Osteoblast (primary cell): ENCODE measurements at regions not wholly inside any gene's neighbourhood (a gene's known extent, or its start where the extent isn't known, plus 50 kb on each side); places are given as distances from the start of the nearest gene placed in this dataset.

Experiments
- DNase-seq: peaks from one replicate; pipeline ENCODE4 v3.0.0; 2011; ENCODE audit warnings: low spot score, mixed read lengths; ENCODE audit not compliant: insufficient read length; ENCODE audit errors: missing footprints
- H2AFZ ChIP-seq: 2 replicates; pipeline ENCODE4 v1.6.0; 2011; ENCODE audit warnings: mild to moderate bottlenecking, low read length
- H3K27ac ChIP-seq: 2 replicates; pipeline ENCODE4 v1.5.1; 2011; ENCODE audit warnings: mild to moderate bottlenecking, low read depth, low read length, moderate library complexity
- H3K27me3 ChIP-seq: 2 replicates; pipeline ENCODE4 v1.6.0; 2012; ENCODE audit warnings: mild to moderate bottlenecking, control low read depth, inconsistent platforms, low read length, moderate library complexity; ENCODE audit not compliant: insufficient read depth
- H3K36me3 ChIP-seq: 2 replicates; pipeline ENCODE4 v1.5.1; 2011; ENCODE audit warnings: mild to moderate bottlenecking, low read length, control low read depth, moderate library complexity; ENCODE audit not compliant: insufficient read depth
- H3K4me1 ChIP-seq: 2 replicates; pipeline ENCODE4 v1.5.1; 2011; ENCODE audit warnings: mild to moderate bottlenecking, low read length, control low read depth, moderate library complexity; ENCODE audit not compliant: insufficient read depth
- H3K4me2 ChIP-seq: 2 replicates; pipeline ENCODE4 v1.6.0; 2011; ENCODE audit warnings: mild to moderate bottlenecking, low read length; ENCODE audit not compliant: insufficient read depth
- H3K4me3 ChIP-seq: fragments of 200-600 bp; sonication (generic); 3 replicates; pipeline ENCODE4 v1.5.1; 2012; ENCODE audit warnings: mild to moderate bottlenecking, low read length, inconsistent platforms; ENCODE audit not compliant: insufficient read depth
- H3K79me2 ChIP-seq: 2 replicates; pipeline ENCODE4 v1.6.0; 2012; ENCODE audit warnings: mild to moderate bottlenecking, low read length, control low read depth, inconsistent platforms; ENCODE audit not compliant: insufficient read depth
- H3K9me3 ChIP-seq: 2 replicates; pipeline ENCODE4 v1.5.1; 2011; ENCODE audit warnings: low read depth, low read length, control low read depth
- H4K20me1 ChIP-seq: 2 replicates; pipeline ENCODE4 v1.6.0; 2012; ENCODE audit warnings: mild to moderate bottlenecking, low read length, control low read depth; ENCODE audit not compliant: insufficient read depth
- CTCF ChIP-seq: IDR thresholded peaks from 2 replicates; pipeline ENCODE4 v1.5.1; 2011; ENCODE audit warnings: mild to moderate bottlenecking, low read depth, low read length, moderate library complexity; ENCODE audit errors: extremely low read depth

GRCh38 chr14:80105488-80105994 lies 105.8 kb downstream of the DIO2 start:
- Histone ChIP-seq H3K27ac (no peak overlapping the region), H4K20me1 (no peaks in the 10 kb centered on the region), H3K4me1 (no peaks in the 10 kb centered on the region), H3K27me3 (no peaks in the 10 kb centered on the region), H3K36me3 (no peaks in the 10 kb centered on the region), H3K4me2 (no peak overlapping the region), H2AFZ (no peak overlapping the region), H3K9me3 (no peaks in the 10 kb centered on the region), H3K4me3 (no peak overlapping the region), H3K79me2 (no peaks in the 10 kb centered on the region)
- TF ChIP-seq CTCF = no peak
- no peak for DNase-seq

- Histone ChIP-seq H3K4me1 (no peaks in the 10 kb centered on the region), H3K36me3 (no peaks in the 10 kb centered on the region), H3K27me3 (no peaks in the 10 kb centered on the region), H3K79me2 (no peaks in the 10 kb centered on the region), H3K4me2 (no peak overlapping the region), H4K20me1 (no peaks in the 10 kb centered on the region), H3K9me3 (no peaks in the 10 kb centered on the region), H2AFZ (no peak overlapping the region), H3K4me3 (no peak overlapping the region), H3K27ac (no peak overlapping the region)
- DNase-seq = no peak
- TF ChIP-seq CTCF = no peak
These were observed 109.5 kb downstream of the DIO2 start for GRCh38 chr14:80101835-80102234.

- Histone ChIP-seq H4K20me1 (no peaks in the 10 kb centered on the region), H3K4me1 (no peaks in the 10 kb centered on the region), H2AFZ (no peak overlapping the region), H3K79me2 (no peaks in the 10 kb centered on the region), H3K9me3 (no peaks in the 10 kb centered on the region), H3K4me3 (no peak overlapping the region), H3K27me3 (no peaks in the 10 kb centered on the region), H3K4me2 (no peak overlapping the region), H3K36me3 (no peaks in the 10 kb centered on the region), H3K27ac (no peak overlapping the region)
- no peak for TF ChIP-seq CTCF
- no peak for DNase-seq
These were observed 110.6 kb downstream of the DIO2 start for GRCh38 chr14:80100681-80101080.

- no peak overlapping the region for H3K4me3 ChIP-seq
- no peak overlapping the region for H3K4me2 ChIP-seq
- no peak for TF ChIP-seq CTCF
- no peak overlapping the region for H3K27ac ChIP-seq
- H3K9me3 ChIP-seq = no peaks in the 10 kb centered on the region
- no peak for DNase-seq
- H4K20me1 ChIP-seq = no peaks in the 10 kb centered on the region
- no peaks in the 10 kb centered on the region for H3K27me3 ChIP-seq
- no peak overlapping the region for H2AFZ ChIP-seq
- no peaks in the 10 kb centered on the region for H3K4me1 ChIP-seq
- H3K79me2 ChIP-seq = no peaks in the 10 kb centered on the region
- H3K36me3 ChIP-seq = no peaks in the 10 kb centered on the region
These were observed 115.7 kb downstream of the DIO2 start for GRCh38 chr14:80095623-80096022.
